ENCODE measurements at regions not wholly inside any gene's neighbourhood (a gene's known extent, or its start where the extent isn't known, plus 50 kb on each side); places are given as distances from the start of the nearest gene placed in this dataset.

DNA sequence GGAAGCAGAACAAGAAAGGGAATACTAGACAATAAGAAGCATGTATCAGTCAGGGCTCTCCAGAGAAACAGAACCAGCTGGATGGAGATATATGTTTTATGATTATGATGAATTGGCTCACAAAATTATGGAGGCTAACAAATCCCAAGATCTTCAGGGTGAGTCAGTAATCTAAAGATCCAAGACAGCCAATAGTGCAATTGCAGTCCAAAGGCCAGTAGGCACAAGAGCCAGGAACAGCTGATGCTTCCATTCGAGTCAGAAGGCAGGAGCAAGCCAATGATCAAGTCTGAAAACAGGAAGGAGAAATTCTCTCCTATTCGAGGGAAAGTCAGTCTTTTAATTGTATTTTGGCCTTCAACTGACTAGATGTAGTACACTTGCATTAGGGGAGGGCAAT lies 164.9 kb upstream of the ST8SIA2 start:
- TF ChIP-seq, protein P1, sequence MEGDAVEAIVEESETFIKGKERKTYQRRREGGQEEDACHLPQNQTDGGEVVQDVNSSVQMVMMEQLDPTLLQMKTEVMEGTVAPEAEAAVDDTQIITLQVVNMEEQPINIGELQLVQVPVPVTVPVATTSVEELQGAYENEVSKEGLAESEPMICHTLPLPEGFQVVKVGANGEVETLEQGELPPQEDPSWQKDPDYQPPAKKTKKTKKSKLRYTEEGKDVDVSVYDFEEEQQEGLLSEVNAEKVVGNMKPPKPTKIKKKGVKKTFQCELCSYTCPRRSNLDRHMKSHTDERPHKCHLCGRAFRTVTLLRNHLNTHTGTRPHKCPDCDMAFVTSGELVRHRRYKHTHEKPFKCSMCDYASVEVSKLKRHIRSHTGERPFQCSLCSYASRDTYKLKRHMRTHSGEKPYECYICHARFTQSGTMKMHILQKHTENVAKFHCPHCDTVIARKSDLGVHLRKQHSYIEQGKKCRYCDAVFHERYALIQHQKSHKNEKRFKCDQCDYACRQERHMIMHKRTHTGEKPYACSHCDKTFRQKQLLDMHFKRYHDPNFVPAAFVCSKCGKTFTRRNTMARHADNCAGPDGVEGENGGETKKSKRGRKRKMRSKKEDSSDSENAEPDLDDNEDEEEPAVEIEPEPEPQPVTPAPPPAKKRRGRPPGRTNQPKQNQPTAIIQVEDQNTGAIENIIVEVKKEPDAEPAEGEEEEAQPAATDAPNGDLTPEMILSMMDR (IDR thresholded peaks at IDR 0.05), result no peak
- no peak for TF ChIP-seq EZH2 (IDR thresholded peaks at IDR 0.05)
